Panc1 (cell line): ENCODE measurements at regions not wholly inside any gene's neighbourhood (a gene's known extent, or its start where the extent isn't known, plus 50 kb on each side); places are given as distances from the start of the nearest gene placed in this dataset.

Source experiments
- ATAC-seq: fragments of 200-7000 bp; cut with Tn5 transposase; 2 replicates; pipeline ENCODE4 v1.9.1; 2020; ENCODE audit warnings: mild to moderate bottlenecking, moderate library complexity
- BruUV-seq: library from RNA; stranded (reverse); fragments of 400-500 nt; replicated peaks from 2 replicates; lab custom pipeline; 2021; lab: Mats Ljungman, UMichigan
- CTCF ChIA-PET: fragments of 300-600 bp; sonication (Branson Sonifier 250); formaldehyde crosslinking; loops from one replicate; lab custom pipeline; 2022; ENCODE audit warnings: antibody characterized with exemption; lab: Charles Lee
- POLR2A ChIA-PET: fragments of 300-600 bp; sonication (Branson Sonifier 250); formaldehyde crosslinking; loops from one replicate; lab custom pipeline; 2022; ENCODE audit warnings: antibody characterized with exemption; lab: Charles Lee
- DNase-seq: peaks from one replicate; pipeline ENCODE4 v3.0.0-alpha.2; 2010; ENCODE audit warnings: low read depth, low spot score
- H3K27ac ChIP-seq: 2 replicates; pipeline ENCODE4 v1.5.1; 2011; ENCODE audit warnings: mild to moderate bottlenecking, low read length, inconsistent platforms
- H3K27me3 ChIP-seq: fragments of 200-500 bp; sonication (Bioruptor generic); 2 replicates; pipeline ENCODE4 v1.6.0; 2014; ENCODE audit warnings: low read length, inconsistent platforms; ENCODE audit not compliant: control insufficient read depth, insufficient read depth
- H3K36me3 ChIP-seq: fragments of 200-500 bp; sonication (Bioruptor generic); 2 replicates; pipeline ENCODE4 v1.5.1; 2014; ENCODE audit warnings: inconsistent platforms, mild to moderate bottlenecking, low read length, moderate library complexity; ENCODE audit not compliant: control insufficient read depth, insufficient read depth
- H3K4me1 ChIP-seq: 2 replicates; pipeline ENCODE4 v1.5.1; 2011; ENCODE audit warnings: inconsistent platforms, mild to moderate bottlenecking, low read length, moderate library complexity; ENCODE audit not compliant: control insufficient read depth, insufficient read depth
- H3K4me3 ChIP-seq, 2 experiments: 2 replicates each; pipeline ENCODE4 v1.5.1; 2011 to 2012; ENCODE audit warnings: low read depth in 2 of 2, low read length in 2 of 2, mild to moderate bottlenecking in 2 of 2, inconsistent platforms in 1 of 2, moderate library complexity in 1 of 2
- H3K9me3 ChIP-seq: fragments of 200-500 bp; sonication (Bioruptor generic); 2 replicates; pipeline ENCODE4 v1.5.1; 2014; ENCODE audit warnings: low read depth, mild to moderate bottlenecking, inconsistent platforms, low read length, moderate library complexity; ENCODE audit not compliant: control insufficient read depth, insufficient read depth
- CTCF ChIP-seq: fragments of 450-650 bp; IDR thresholded peaks from 2 replicates; pipeline ENCODE4 v1.5.1; 2017; ENCODE audit warnings: mild to moderate bottlenecking
- POLR2AphosphoS5 ChIP-seq: IDR thresholded peaks from 2 replicates; pipeline ENCODE4 v1.6.1; 2012; ENCODE audit warnings: mild to moderate bottlenecking, low read depth, low read length, moderate library complexity
- REST ChIP-seq, 2 experiments: IDR thresholded peaks; 2 replicates each; pipeline ENCODE4 v1.6.1; 2011 to 2012; ENCODE audit warnings: low read depth in 2 of 2, control low read depth in 1 of 2, low read length in 1 of 2, mild to moderate bottlenecking in 1 of 2, moderate library complexity in 1 of 2; ENCODE audit not compliant: insufficient read depth in 1 of 2
- SIN3A ChIP-seq: IDR thresholded peaks from 2 replicates; pipeline ENCODE4 v1.6.1; 2012; ENCODE audit warnings: low read depth, mild to moderate bottlenecking, low read length, moderate library complexity, borderline replicate concordance; ENCODE audit not compliant: insufficient read depth
- TCF7L2 ChIP-seq: IDR thresholded peaks from 2 replicates; pipeline ENCODE4 v1.6.1; 2011; ENCODE audit warnings: mild to moderate bottlenecking, low read depth, low read length, inconsistent platforms
- in situ Hi-C: cut with HindIII; loops from 2 replicates; pipeline ENCODE4 v1.10.0; 2016; ENCODE audit warnings: low sequenced_read_pairs, low pct_unique_long_range_greater_than_20kb
- intact Hi-C: fragments of 100-400 bp; cut with micrococcal nuclease; formaldehyde crosslinking; loops from one replicate; pipeline ENCODE4 v1.10.0; 2022; ENCODE audit not compliant: unreplicated experiment

- no TSS peak for BruUV-seq
Observed at GRCh38 chr19:29131456-29131855, 81.5 kb downstream of the UQCRFS1 start.

GRCh38 chr19:29129148-29129547 is 83.8 kb downstream of the UQCRFS1 start:
- Histone ChIP-seq H3K27me3 (0 out of 2 replicates have a peak, but pooled peaks cover 4% of the 10 kb centered on the region), H3K4me1 (no peaks in the 10 kb centered on the region), H3K4me3 (no peak overlapping the region), H3K9me3 (no peaks in the 10 kb centered on the region), H3K27ac (no peak overlapping the region), H3K36me3 (no peaks in the 10 kb centered on the region)
- ATAC-seq (no peak), DNase-seq (no peak)
- ChIA-PET CTCF (no interaction called here), POLR2A (no interaction called here)
- in situ Hi-C loops, result no loop called here
- TF ChIP-seq CTCF, result no peak
- no peak for TF ChIP-seq REST (IDR thresholded peaks at IDR 0.05; ENCODE audit: insufficient read depth in 1 of 2, low read depth in 2 of 2, low read length in 1 of 2)
- TF ChIP-seq TCF7L2, result no peak
- TF ChIP-seq POLR2AphosphoS5, result no peak
- TF ChIP-seq SIN3A, result no peak
- intact Hi-C loops, result no loop called here
- no TSS peak for BruUV-seq

More at GRCh38 chr19:29131456-29131855, 81.5 kb downstream of the UQCRFS1 start:
- Histone ChIP-seq H3K4me3 (no peak overlapping the region), H3K9me3 (no peaks in the 10 kb centered on the region), H3K4me1 (no peaks in the 10 kb centered on the region), H3K27me3 (0 out of 2 replicates have a peak, but pooled peaks cover 4% of the 10 kb centered on the region), H3K27ac (no peak overlapping the region), H3K36me3 (no peaks in the 10 kb centered on the region)
- intact Hi-C loops (no loop called here), in situ Hi-C loops (no loop called here)
- ATAC-seq, result no peak
- TF ChIP-seq TCF7L2 (no peak), CTCF (no peak), REST (IDR thresholded peaks at IDR 0.05; ENCODE audit: insufficient read depth in 1 of 2, low read depth in 2 of 2, low read length in 1 of 2) (no peak), SIN3A (no peak), POLR2AphosphoS5 (no peak)
- no peak for DNase-seq
- POLR2A ChIA-PET, result no interaction called here
- CTCF ChIA-PET, result interaction anchor here (0.7 kb wide), 1 partner anchor 253 kb away, joined by 3 read pairs; no protein-coding TSS in a partner anchor
